ENCODE measurements at regions not wholly inside any gene's neighbourhood (a gene's known extent, or its start where the extent isn't known, plus 50 kb on each side); places are given as distances from the start of the nearest gene placed in this dataset.

DNA sequence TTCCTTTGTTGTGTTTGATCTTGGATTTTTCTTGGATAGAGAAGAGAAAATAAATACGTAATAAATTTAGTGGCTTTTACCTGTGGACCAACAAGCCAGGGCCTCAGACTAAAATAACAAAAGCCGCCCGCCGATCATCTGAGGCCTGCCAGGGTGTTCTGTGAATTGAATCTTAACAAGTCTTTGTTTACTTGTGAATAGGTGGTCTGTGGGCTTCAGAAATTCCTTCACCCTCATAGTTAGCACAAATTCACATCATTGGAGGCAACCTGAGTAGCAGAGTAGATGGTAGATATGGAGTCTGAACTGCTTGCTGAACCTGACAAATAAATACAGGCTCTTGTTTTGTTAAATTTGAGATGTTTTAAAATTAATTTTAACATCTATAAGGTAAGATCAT, 176.3 kb upstream of the MTNR1B start (continued):
- no peak for TF ChIP-seq FOXJ3 (CRISPR knock-in tag; IDR thresholded peaks at IDR 0.05)
- TF ChIP-seq LARP7 (IDR thresholded peaks at IDR 0.05), result no peak
- no peak for TF ChIP-seq TAF9B (IDR thresholded peaks at IDR 0.05; ENCODE audit: partially characterized antibody)
- TF ChIP-seq BRD9 (IDR thresholded peaks at IDR 0.05; ENCODE audit: low read depth, partially characterized antibody), result no peak
- TF ChIP-seq ZNF124 (CRISPR knock-in tag; IDR thresholded peaks at IDR 0.05), result no peak
- no peak for TF ChIP-seq ILK (tag; IDR thresholded peaks at IDR 0.05; ENCODE audit: borderline replicate concordance, low read depth)

DNA sequence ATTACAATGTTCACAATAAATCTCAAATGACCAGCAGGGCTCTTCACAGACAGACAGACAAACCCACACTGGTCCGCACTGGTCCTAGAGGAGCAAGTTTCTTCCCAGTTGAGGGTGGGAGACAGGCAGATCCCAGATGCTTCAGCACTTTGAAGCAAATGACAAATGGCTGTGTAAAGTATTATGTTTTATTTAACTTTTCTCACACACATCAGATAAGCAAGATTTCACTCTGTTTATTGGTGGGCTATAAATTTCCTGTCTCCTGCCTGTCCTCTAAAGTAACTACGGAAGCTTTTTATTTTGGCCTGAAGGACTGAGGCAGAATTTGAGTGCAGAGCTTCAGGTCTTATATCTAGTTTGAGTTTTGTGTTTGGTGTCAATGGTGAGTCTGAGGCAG, 174.7 kb upstream of the MTNR1B start:
- H4K20me1 ChIP-seq (replicated peaks; ENCODE audit: control insufficient read depth, insufficient read depth, low read length), result no peaks in the 10 kb centered on the region
- 0% methylated on average over 2 of the region's 2 CpGs for WGBS (ENCODE audit: insufficient coverage, low coverage, missing lambda C conversion rate)
- in situ Hi-C loops (cut with MboI), result no loop called here
- no peak for TF ChIP-seq SRSF9 (IDR thresholded peaks at IDR 0.05; ENCODE audit: borderline replicate concordance, low read depth, low read length)
- TF ChIP-seq RUNX1 (IDR thresholded peaks at IDR 0.05; ENCODE audit: low read depth), result no peak
- TF ChIP-seq, protein P1, sequence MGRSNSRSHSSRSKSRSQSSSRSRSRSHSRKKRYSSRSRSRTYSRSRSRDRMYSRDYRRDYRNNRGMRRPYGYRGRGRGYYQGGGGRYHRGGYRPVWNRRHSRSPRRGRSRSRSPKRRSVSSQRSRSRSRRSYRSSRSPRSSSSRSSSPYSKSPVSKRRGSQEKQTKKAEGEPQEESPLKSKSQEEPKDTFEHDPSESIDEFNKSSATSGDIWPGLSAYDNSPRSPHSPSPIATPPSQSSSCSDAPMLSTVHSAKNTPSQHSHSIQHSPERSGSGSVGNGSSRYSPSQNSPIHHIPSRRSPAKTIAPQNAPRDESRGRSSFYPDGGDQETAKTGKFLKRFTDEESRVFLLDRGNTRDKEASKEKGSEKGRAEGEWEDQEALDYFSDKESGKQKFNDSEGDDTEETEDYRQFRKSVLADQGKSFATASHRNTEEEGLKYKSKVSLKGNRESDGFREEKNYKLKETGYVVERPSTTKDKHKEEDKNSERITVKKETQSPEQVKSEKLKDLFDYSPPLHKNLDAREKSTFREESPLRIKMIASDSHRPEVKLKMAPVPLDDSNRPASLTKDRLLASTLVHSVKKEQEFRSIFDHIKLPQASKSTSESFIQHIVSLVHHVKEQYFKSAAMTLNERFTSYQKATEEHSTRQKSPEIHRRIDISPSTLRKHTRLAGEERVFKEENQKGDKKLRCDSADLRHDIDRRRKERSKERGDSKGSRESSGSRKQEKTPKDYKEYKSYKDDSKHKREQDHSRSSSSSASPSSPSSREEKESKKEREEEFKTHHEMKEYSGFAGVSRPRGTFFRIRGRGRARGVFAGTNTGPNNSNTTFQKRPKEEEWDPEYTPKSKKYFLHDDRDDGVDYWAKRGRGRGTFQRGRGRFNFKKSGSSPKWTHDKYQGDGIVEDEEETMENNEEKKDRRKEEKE (IDR thresholded peaks at IDR 0.05; ENCODE audit: borderline replicate concordance in 1 of 2, control insufficient read depth in 1 of 2, low read depth in 2 of 2, low read length in 1 of 2), result no peak

More for the DNA sequence above, 174.7 kb upstream of the MTNR1B start:
- DNase-seq (ENCODE audit: extremely low read depth in 1 of 4, low spot score in 3 of 4) (no peak), ATAC-seq (no peak), FAIRE-seq (no peak)
- no peak overlapping the region for H3K27ac ChIP-seq (ENCODE audit: extremely low read depth, low read depth, low read length)
- no peaks in the 10 kb centered on the region for H3K36me3 ChIP-seq (ENCODE audit: control insufficient read depth, insufficient read depth, low read length)
- H3K27me3 ChIP-seq (ENCODE audit: control insufficient read depth in 2 of 2, insufficient read depth in 2 of 2, low read length in 2 of 2), result no peaks in the 10 kb centered on the region
- no TSS peak for BruUV-seq (replicated peaks)
- no peaks in the 10 kb centered on the region for H3K79me2 ChIP-seq (ENCODE audit: control insufficient read depth, insufficient read depth, low read length)
- no peaks in the 10 kb centered on the region for H3K9me1 ChIP-seq (ENCODE audit: control insufficient read depth, insufficient read depth, low read length)
- ChIA-PET CTCF (ENCODE audit: low intra/inter-chr PET ratio) (no interaction called here), POLR2A (no interaction called here)
- intact Hi-C loops (cut with micrococcal nuclease), result no loop called here
- H3K4me2 ChIP-seq (ENCODE audit: insufficient read depth, low read length), result no peak overlapping the region
- H2AFZ ChIP-seq (ENCODE audit: low read depth, low read length), result no peak overlapping the region
- H3K9me3 ChIP-seq (replicated peaks; ENCODE audit: control insufficient read depth, insufficient read depth, low read depth, low read length), result no peaks in the 10 kb centered on the region
- no peaks in the 10 kb centered on the region for H3K4me1 ChIP-seq (replicated peaks in 1 of 2; ENCODE audit: control insufficient read depth in 2 of 2, insufficient read depth in 2 of 2, low read length in 2 of 2)
- H3K4me3 ChIP-seq, result no peak overlapping the region
- H3K9ac ChIP-seq (ENCODE audit: insufficient read depth in 1 of 2, low read depth in 2 of 2, low read length in 2 of 2), result no peak overlapping the region

Measured in K562 (cell line).